Stimulated activated CD4-positive, alpha-beta T cell treated with anti-CD3 and anti-CD28 coated beads, Interleukin-1b, Interleukin-23, amount 100 ng/mL, for 4 hours (primary cell): ENCODE measurements at regions not wholly inside any gene's neighbourhood (a gene's known extent, or its start where the extent isn't known, plus 50 kb on each side); places are given as distances from the start of the nearest gene placed in this dataset.

Experiments
- DNase-seq, 2 donors: peaks; one replicate each; pipeline ENCODE4 v3.0.0-alpha.2; 2020; ENCODE audit warnings: low read depth in 2 of 2

DNA sequence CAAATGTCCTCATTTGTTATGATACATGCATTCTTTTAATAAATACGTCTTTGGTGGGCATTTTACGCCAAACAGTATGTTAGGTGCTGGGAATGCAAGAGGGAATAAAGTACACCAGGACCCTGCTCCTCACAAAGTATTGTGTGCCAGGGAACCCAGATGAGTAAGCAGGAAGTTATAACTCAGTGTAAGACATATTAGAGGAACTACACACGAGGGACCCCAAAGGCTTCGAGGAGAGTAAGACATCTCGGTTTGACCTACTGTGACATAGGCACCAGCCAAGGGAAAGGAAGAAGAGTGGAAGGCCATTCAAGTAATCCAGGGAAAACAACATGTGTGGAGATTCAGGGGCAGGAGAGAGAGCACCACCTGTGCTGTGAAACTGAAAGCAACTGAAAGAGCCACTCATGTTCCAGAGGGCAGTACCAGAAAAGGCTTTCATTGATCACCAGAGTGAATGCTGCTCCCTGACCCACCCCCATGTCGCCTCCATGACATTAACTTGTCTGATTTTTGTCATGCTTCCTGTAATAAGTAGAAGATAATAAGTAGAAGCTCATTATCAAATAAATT is 542.5 kb upstream of the PKN2 start:
- no peak for DNase-seq

GRCh38 chr1:88145752-88146151 is 538.3 kb upstream of the PKN2 start:
- no peak for DNase-seq

GRCh38 chr1:88149686-88150085 is 534.4 kb upstream of the PKN2 start:
- DNase-seq = no peak

- DNase-seq = no peak
These were observed 533.7 kb upstream of the PKN2 start for GRCh38 chr1:88150330-88150729.

GRCh38 chr1:88163187-88163586 is 520.9 kb upstream of the PKN2 start:
- no peak for DNase-seq

DNA sequence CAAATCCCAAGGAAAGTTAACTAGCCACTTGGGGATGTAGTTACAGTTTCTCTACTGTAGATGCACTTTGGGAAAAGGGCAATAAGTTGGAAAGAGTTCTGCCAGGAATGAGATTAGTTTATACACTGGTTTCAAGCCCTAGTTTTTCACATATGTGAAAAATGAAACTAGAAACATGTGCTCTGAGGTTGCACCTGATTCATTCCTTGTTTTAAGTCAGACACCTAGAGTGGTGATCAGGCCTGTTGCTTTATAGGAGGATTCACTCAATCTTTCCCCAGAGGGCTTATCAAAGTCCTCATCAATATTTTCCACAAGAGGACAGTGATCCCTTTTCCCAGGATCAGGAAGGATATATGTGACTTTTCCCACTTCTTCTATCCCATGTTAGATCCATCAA is 515.9 kb upstream of the PKN2 start:
- DNase-seq = no peak

DNA sequence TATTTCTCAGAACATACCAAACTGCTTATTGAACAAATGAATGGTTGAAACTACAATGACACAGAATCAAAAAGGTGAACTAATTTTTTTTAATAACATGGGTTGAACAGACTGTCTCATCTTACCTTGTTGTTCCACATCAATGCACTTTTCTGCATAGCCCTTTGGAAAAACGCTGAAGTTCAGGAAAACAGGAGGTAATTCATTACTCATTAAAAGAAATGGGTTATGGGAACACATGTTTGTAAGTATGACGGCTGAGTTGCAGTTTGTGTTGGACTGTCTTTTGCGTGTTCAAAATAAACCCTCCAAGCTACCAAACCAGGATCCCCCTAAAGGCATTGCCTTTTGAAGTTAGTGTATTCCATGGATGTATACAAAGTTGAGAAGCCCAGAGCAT is 514.9 kb upstream of the PKN2 start:
- no peak for DNase-seq

GRCh38 chr1:88169939-88170338 is 514.1 kb upstream of the PKN2 start:
- DNase-seq = no peak

DNA sequence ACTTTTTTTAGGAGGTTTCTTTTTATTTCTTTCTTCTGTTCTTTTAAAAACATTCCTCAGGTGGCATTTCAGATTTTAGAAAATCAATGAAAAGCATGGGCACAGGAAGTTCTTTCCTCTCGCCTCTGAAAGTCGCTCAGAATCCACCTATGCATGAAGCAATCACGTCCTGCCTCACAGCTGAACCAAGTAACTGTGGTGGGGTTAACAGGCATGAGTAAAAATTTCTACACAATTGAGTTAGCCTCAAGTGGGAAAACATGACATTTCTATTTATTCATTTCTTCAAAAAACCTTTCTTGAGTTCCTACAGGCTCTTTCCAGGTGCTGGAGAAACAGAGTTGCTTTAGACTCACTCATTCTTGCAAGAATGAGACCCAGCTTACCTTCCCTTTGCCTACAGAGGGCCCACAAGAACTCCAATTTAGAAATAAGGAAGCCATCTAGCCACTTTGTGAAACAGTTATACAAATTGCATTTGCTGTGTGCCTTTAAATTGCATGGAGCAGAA is 508.9 kb upstream of the PKN2 start:
- DNase-seq = no peak

DNA sequence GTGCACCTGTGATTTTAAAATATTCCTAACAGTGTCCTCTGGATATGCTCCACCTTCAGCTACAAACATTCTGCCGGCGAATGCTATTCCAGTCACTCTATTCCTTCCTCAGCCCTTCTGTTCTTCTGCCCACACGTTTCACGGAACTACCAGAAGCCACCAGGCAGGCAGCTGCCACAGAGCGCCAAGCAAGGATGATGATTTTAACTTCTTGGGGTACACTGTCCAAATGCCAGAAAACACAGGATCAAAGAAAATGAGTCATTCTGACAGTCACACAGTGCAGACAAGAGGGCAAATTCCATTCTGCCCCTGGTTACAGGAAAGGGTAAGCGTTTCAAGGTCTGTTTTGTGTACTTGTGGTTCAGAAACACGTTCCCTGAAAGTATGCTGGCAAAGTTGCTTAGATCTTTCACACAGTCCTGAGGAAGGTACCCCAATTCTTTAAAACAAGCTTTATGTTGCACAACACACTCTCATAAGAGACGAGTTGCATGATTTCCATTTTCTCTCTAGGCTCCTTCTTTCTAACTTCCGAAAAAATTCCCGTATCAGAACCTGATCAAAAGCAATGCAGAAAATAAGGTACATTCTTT is 508.3 kb upstream of the PKN2 start:
- DNase-seq = no peak

DNA sequence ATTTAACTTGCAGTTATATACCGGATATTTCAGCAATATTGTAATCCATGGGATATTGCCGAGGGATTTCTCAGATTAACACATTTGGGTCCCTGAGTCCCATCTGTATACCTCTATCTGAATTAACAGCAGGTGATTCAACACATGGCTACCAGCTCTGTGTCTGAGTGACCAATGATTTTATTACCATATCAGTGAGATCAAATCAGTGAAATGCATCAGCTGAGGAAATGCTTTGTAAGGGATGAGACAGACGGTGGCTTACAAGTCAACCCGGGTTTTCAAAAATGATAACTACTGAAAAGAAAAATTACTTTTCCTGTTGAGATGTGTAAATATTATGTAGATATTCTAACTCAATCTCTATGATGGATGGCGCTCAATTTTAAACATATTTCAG is 504.1 kb upstream of the PKN2 start:
- no peak for DNase-seq

DNA sequence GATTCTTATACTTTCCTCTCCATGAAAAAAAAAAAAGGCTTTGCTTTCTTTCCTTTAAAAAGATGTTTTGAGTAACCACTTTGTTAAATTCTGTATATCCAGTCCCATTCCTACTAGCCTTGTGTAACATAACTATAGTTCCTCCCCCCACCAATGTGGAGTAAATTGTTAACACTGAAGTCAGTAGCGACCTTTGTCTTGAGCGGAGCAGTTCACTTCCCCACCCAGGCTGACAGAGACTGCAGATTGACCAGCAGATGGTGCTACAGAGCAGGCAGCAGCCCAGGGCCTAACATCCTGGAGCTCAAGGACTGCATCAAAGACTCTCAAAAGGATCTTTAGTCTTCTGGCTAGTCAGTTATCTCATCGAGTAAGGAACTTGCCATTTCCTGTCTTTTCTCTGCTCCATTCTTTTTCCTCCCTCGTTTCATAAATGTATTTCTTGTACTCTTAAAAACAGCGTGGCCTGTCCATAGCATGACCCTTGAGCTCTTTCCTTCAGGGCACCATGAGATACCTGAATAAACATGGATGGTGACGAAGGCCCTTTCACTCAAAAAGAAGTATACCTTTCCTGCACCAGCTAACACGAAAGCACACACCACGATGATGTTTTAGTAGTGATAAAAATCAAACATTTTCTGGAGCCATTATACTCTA is 503.5 kb upstream of the PKN2 start:
- DNase-seq = peak; percentile 26 to 27

GRCh38 chr1:88186911-88187310 is 497.2 kb upstream of the PKN2 start:
- DNase-seq = no peak

DNA sequence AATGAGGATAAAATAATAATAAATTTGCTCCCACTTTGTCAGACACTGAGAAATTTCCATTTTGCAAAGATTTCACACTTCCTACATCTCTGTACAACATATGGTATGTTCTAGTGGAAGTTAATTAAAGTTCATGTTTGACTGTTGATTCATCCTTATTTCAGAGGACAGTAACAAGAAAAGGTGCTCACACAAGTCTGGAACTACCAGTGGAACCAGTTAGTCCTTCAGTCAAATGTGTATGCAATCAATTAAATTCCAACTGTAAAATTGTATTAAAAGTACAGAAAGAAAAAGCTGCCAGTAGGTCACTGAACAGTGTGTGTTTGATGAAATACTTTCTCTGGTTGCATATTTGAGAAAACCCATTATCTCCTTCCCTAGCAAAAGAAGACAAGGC is 496.0 kb upstream of the PKN2 start:
- DNase-seq = no peak

DNA sequence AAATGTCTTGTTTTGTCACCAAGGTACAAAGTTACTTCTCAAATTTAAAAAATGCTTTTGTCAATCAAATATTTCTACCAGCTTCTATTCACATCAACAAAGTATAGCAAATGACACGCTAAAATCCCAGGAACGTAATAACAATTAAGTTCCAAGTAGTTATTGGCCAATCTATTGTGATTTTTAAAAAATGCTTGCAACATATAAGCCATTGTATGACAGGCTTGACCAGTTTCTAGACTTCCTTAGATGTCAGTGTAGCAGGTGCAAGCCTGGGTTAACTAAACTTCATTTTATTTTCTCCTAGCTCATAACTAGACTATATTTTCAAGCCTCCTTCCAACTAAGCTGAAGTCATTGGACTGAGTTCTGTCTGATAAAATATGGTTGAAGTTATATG is 494.5 kb upstream of the PKN2 start:
- DNase-seq = no peak

- DNase-seq = no peak
These were observed 492.2 kb upstream of the PKN2 start for GRCh38 chr1:88191917-88192316.

DNA sequence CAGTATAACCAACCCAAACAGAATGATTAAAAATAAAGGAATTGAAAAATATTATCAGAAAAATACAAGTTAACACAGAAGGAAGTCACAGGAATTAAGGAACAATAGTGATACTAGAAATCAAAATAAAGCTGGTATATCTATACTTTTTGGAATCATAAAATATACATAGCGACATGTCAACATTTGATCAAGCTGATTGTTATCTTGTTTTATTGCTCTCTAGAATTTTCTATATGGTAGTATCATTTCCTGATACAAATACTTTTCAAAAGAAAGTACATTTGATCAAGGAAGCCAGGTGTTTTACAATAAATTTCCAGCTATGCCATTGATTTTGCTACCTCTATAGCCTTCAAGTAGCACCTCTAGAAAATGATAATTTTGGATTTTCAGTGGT is 489.5 kb upstream of the PKN2 start:
- DNase-seq = no peak

DNA sequence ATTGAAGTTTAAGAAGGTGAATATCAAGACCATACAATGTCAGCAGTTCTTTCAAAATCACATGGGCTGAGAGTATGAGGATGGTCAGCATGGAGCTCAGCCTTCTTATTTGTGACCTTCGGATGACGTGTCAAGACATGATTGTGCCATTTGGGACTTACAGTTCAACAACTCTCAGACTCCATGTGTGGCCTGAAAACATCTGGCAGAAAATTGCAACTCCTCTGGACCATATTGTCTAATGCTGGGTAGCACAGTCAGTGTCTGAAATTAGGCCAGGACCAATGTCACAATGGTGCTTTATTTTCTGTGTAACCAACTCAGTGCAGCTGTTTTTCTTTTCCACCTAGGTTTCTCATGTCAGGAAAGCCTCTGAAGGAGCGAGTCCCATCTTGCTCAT is 483.5 kb upstream of the PKN2 start:
- DNase-seq = no peak

- DNase-seq = no peak
These were observed 480.0 kb upstream of the PKN2 start for GRCh38 chr1:88204111-88204510.

DNA sequence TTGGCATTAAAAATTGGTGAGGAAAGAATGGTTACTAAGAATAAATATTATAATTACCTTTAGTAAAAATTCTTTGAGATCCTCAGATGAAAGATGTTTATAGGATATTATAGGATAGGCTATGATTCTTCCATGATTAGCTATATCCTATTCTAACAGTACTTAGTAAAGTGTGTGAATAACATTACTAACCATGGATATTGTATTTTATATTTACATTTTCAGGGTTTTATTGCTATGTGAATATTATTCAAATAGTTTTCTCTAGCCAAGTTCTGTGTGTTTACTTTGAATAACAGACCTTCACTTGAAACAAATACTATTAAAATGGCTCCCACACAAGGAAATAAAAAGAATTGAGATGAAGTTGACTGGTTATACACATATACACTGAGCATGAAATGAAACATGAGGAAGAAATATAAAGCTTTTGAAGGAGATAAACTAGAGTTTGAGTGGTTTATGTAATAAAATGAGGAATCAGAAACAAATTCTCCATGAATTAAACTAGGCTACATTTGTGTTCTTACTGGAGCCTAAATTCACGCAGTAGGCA is 479.4 kb upstream of the PKN2 start:
- no peak for DNase-seq

DNA sequence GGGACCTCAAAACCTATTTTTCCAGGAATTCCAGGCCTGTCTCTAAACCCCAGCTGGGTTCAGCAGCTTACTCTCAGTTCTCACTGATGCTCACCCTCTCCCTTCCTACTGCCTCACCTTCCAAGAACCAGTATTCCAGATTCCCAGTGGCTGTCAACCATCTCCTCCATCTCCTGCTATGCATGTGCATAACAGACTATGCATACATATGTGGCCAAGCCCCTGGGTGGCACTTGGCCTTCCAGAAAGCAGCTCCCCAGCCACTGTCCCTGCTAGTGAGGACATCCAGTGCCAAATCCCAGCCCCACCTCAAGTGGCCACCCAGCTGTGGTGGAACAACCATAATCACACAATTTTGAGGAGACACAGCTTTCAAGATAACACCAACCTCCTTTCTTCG is 475.7 kb upstream of the PKN2 start:
- DNase-seq = no peak

DNA sequence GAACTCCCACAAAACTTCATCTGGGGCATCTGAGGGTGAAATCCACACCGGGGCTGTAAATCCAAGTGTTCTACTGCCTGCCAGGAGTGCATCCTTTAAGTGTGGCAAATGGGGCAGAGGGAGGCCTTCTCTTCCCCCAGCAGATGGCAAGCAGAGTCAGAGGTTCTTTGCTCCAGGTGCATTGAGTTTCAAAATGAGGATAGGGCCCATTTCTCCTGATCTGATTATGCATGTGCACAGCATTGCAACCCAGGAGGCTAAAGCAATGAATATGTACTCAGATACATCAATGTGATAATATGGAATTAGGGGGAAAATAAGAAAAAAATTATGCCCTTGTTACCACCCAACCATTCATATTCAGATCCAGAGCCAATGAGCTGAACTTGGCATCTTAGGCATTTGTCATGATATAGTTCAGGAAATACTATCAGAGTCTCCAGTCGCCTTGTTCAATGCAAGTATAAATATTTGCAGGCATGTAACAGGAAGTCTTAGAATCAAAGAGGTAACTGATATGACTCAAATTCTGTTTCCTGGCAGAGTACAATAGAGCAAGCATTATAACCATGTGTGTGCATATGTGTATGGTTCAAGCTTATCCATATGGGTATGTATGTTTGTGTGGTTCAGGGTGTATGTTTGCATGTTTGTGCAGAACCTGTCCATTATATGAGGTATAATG is 473.8 kb upstream of the PKN2 start:
- DNase-seq = no peak

- no peak for DNase-seq
These were observed 467.6 kb upstream of the PKN2 start for GRCh38 chr1:88216441-88216840.
